HG02642 (cell line): ENCODE measurements at regions not wholly inside any gene's neighbourhood (a gene's known extent, or its start where the extent isn't known, plus 50 kb on each side); places are given as distances from the start of the nearest gene placed in this dataset.

Source experiments
- ATAC-seq: cut with Tn5 transposase; IDR thresholded peaks from one replicate; pipeline ENCODE4 v1.9.1; 2021; ENCODE audit warnings: mild to moderate bottlenecking; ENCODE audit not compliant: unreplicated experiment, poor library complexity

DNA sequence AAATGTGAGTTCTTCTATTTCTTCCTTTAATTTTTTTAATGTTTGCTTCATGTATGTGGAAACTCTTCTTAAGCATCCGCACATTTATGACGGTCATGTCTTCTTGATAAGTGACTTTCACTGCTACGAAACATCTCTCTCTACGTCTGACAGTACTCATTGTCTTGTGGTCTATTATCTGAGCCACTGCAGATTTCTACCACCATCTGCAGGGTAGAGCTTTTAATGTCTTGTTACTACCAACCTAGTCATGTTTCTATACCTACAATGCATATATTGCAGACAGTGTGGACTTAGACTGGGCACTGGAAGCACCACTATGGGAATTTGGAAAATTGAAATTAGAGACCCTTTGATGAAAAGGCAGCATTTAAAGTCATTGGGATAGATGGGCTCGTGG is 75.4 kb upstream of the ARHGEF7 start:
- ATAC-seq = no peak

DNA sequence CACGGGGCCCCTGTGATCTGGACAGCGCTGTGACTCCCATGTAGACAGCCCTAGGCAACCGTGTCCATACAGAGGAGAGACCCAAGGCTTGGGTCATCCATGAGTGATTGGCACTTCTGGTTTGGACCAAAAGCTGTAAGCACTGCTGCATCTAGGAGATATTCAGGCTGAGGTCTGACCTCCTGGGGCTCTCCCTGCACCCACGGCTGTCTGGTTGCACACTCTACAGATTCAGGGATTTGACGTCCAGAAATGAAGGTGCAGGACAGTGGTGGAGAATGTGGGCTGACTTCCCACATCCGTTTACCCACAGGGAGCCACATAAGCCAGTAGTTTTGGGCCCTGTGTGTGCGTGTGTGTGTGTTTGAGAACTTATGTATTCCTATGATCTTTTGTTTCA is 76.2 kb upstream of the ARHGEF7 start:
- no peak for ATAC-seq

DNA sequence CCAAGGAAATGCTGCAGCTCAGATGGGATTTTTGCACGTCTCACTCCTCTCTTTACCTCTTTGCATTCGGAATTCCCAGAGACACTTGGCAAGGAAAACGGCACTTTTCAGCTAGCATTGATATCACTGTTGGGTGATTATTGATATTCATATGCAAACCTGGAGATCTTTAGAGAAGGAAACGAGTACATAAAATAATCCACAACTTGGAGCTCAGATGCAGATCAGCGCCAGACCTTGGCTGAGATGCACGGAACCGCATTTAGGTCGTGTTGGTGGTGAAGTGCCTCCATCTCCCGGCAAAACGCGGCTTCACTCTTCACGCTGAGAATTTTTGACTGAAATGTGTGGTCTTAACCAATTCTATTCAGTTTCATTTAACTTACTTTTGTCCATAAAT is 77.2 kb upstream of the ARHGEF7 start:
- no peak for ATAC-seq

DNA sequence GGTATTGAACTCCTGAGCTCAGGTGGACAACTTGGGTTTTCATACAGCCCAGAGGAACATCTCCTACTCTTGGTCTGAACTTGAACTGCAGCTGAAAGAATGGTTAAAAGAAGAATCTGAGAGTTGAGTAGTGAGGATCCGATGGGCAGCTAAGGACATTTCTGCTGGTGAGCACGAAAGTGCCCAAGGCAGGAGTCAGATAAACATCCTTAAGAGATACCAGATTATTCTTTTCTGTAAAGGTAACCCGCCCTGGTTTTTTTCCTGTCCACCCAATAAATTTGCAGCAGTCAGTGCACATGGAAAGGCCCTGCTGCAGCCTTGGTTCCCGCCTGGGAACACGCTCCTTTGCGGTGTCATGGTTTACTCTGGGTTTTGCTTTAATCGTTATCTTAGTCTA is 78.4 kb upstream of the ARHGEF7 start:
- no peak for ATAC-seq

DNA sequence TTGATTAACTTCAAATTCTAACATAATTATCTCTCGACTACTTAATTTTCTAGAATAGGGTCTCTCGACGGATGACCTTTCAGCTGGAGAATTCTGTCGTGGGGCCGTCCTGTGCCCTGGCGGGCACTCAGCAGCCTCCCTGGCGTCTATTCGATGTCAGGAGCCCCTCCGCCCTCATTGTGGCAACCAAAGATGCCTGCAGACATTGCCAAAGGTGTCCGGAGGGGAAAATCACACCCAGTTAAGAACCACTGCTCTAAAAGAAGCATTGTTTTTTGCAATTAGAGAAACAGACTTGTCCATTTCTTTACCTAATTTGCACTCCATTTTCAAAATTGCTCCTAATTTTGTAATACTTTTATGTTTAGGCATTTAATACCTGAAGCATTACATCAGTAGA is 79.2 kb upstream of the ARHGEF7 start:
- ATAC-seq = no peak

DNA sequence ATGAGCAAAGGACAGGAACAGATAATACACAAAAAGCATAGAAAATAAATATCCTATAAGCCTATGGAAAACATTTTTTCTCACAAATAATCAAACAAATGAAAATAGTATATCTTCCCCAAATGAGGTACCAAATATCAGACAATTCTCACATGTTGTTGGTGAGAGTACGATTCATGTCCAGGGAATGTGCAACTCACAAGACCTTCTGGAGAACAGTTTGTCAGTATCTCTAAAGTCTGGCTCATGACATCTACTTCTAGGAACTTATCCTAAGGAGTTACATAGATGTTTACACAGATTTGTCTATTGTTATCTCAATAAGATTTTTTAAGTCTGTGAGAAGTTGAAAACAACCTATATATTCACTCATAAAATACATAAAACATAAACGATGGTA is 80.3 kb upstream of the ARHGEF7 start:
- ATAC-seq = no peak

DNA sequence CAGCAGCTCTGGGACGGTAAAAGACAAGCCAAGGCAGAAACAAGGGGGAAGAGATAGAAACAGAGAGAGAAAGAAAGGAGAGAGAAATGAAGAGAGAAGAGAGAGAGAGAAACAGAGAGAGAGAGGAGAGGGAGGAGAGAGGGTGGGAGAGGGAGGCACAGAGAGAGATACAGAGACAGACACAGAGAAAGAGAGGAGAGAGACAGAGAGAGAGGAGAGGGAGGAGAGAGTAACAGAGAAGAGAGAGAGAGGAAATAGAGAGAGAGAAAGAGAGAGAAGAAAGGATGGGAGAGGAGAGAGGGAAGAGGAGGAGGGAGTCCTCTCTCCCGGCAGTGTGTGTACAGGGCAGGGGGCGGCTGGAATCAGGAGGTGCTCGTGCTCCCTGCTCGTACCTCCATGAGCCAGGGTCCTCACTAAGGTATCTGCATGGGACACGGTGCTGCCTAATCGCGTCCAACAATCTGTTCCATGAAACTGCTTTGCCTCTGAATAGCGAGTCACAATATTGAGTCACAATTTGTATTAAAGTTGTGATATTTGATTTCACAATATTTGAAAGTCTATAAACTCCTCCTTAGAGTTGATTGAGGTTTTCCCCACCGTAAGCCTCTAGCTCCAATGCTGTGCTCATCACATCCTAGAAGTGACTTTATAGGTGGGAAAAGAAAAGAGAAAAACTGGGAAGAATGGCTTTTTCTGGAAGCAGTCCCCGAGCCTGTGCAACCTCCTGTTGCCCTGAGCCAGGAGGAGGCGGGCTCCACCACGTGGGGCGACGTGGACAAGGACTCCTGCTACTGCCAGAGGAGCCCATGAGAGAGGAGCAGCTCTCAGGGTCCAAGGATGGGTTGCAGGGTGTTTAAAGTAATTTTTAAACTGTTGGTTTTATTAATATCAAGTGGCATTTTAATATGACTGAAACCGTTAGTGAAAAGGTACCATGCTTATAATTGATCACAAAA is 81.7 kb upstream of the ARHGEF7 start:
- no peak for ATAC-seq

DNA sequence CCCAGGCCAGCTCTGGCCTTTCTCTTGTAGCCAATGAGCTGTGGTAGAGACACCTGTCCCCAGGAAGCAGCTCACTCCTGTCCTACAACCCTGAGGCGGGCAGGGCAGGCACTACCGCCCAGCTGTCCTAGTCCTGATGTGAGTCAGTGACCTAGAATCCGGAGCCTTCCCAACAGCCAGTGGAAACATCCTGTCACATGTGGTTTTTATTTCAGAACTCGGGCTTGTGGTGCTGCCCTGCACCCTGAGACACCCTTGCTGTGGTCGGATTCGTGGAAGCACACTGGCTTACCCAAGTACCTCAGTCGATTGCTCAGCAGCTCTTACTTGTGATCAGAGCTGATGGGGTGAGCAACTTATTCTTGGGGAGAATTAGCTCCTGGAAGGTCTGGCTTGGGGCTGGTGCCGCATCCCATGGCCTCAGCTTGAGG is 83.6 kb upstream of the ARHGEF7 start:
- ATAC-seq = no peak

DNA sequence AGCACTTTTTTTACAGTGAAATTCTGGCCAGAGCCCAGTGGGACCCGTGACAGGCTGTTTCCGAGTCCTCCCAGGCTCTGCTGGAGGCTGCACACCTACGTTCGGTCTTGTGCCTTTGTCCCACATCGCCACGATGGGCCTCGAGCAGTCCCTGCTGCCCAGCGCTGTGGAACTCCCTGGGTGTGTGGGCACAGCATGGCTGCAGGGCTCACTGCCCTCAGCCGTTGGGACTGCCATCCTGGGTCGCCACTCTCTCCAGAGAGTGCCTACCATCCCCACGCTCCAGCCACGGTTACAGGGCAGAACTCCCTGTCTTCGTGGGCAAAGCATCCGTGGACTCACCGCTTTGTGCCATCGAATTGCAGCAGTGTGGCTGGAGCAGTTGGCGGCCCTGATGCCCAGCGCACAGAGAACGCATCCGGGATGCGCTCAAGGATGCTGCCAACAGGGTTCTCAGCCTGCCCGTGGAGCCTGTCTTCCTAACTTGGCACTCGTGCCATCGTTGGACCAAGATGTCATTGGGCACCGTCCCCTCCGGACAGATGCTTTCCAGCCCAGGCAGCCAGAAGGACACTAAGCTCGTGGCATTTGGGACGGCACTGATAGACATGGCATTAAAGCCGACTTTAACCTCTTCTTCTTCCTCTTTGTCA is 85.0 kb upstream of the ARHGEF7 start:
- ATAC-seq = no peak

DNA sequence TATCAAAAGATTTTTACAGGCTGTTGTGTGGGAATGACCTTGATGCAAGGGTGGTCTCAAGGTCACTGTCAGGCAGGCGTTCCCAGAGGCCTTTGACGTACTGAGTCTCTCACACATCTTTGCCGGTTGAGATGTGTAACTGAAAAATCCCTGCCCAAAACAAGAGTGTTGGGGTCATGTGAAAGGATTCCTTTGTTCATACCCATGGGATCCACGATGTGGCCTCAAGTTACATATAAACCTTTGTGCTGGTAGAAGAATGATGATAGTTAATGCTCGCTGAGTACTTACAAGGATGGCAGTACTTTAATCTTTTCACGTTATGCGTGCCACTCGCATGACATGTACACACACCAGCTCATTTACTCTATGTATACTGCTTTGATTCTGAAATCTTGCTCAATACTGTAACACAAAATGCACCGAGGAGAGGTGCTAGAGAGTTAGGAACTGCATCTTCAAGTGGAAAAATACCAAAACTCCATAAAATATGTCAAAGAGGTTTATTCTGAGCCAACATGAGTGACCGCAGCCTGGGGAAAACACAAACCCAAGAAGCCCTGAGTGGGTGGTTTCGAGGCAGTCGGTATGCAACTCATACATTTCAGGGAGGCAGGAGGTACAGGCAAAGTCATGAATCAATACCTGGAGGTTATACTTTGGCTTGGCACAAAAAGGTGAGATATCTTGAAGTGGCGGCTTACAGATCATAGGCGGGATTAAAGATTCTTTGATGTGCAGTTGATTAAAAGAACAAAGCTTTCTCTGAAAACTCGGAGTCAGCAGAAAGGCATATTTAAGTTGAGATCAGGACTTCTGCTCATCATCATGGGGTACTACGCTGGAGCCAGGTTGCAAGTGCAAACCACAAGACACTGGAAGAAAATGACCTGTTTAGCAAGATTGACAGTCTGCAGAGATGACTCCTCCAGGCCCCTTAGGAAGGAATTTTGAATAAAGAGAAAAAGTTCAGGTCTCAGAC is 87.4 kb upstream of the ARHGEF7 start:
- ATAC-seq = no peak

DNA sequence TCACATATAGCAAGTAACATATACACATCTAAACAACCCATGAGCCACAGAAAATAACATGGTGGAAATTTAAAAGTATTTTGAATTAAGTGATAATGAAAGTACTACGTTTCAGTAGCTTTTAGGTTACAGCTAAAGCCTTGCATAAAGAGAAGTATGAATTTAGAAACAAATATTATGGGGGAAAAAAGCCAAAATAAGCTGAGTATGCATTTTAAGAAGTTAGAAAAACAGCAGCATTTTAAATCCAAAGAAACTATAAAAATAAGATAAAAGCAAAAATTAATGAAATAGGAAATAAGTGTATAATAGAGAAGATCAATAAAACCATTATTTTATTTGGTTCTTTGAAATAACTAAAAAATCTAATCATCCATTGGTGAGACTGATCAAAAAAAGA is 89.8 kb upstream of the ARHGEF7 start:
- ATAC-seq = no peak

DNA sequence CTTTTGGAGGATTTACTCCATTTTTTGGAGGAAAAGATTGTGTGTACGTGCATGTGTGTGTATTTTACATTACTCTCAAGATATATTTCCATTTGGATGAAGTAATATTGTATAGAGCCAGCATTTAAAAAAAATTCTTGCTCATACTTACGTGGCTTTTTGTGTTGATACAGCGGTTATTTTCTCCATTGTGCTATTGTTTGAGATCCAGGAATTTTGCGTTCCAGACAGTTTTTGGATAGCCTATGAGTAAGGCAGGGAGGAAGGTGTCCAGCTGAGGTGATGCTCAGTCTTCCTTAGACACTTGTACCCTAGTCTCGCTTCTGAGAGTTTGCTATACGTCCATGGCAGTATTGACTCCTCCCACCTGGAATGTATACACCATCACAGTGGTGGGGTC is 92.2 kb upstream of the ARHGEF7 start:
- no peak for ATAC-seq

DNA sequence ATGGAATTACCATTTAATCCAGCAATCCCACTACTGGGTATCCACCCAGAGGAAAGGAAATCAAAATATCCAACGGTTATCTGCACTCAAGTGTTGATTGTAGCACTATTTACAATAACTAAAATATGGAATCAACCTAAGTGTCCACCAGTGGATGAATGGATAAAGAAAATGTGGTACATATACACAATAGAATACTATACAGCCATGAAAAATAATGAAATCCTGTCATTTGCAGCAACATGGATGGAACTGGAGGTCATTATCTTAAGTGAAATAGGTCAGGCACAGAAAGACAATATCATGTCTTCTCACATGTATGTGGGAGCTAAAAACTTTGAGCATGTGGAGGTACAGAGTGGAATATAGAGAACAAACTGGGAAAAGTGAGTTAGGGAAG is 92.9 kb upstream of the ARHGEF7 start:
- ATAC-seq = no peak

DNA sequence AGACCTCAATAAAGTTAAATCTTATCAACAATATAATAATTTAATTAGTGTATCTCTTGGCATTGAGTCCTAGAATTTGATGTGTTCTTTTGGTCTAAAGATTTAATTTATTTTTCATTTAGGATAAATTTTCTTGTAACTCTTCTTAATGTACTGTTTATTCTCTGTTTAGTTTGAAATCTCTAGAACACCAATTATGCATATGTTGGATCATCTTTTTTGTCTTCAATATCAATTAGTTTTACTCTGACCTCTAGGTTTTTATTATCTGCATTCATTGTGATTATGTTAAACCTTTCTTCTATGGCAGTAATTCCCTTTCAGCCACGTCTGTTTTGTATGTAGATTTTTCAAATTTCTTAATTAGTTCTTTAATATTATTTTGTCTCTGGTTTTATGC is 93.8 kb upstream of the ARHGEF7 start:
- ATAC-seq = no peak

DNA sequence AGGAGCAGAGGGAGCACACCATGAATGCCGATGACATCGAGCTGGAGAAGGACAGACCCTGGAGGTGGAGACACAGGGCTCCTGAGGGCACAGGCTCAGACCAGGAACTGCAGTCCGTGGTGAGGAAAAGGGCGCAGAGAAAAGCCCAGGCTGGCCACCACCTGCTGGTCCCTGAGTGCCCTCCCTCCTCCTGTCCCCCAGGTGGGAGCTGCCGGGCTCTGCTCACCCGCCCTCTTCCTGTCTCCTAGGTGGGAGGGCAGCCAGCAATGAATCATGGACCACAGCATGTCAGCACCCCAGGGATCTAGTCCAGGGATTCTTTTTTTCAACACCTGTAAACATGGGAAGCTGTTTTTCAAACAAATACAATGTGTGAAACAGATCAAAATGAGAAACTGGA is 94.6 kb upstream of the ARHGEF7 start:
- ATAC-seq = no peak

DNA sequence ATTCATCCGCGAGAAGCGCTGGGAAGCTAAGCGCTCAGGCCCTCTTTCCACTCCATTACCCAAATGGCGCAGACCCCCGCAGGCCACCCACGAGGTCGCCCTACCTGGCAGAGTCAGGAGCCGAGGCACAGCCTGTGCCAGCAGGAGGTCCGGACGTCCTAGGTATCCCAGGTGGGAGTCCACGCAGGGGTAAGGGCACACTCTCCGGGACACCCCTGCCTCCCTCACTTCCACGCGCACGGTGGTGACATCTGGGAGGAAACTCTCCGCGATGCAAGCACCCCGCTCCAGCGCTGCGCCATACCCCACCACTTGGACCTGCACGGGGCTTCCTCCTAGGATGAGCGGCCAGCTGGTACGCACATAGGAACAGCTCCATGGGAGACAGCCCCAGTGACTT is 95.1 kb upstream of the ARHGEF7 start:
- no peak for ATAC-seq

DNA sequence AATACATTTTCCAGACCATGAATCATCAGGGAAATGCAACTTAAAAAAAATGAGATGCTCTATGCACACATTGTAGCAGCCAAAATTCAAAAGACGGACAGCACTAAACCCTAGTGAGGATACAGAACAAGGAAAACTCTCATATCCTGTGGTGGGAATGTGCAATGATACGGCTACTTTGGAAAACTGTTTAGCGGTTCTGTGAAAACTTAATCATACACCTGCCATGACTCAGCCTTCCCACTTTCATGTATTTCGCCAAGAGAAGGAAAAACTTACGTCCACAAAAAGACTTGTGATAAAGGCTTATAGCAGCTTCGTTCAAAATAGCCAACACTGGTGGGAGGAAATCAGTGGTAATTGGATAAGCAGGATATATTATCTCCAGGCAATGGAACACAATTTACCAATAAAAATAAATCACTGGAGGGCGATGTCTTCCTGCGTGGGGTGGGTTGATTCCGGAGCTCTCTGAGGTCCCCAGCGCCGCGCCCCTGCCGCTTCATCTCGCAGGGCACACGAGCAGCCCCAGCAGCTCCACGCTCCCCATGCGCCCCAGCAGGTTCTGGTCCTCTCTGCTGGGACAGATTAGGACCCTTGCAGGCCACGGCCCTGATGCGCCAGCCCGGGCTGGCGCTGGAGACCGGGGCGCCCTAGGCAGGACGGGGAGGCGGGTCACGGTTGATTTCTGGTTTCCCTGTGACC is 97.2 kb upstream of the ARHGEF7 start:
- ATAC-seq = no peak

DNA sequence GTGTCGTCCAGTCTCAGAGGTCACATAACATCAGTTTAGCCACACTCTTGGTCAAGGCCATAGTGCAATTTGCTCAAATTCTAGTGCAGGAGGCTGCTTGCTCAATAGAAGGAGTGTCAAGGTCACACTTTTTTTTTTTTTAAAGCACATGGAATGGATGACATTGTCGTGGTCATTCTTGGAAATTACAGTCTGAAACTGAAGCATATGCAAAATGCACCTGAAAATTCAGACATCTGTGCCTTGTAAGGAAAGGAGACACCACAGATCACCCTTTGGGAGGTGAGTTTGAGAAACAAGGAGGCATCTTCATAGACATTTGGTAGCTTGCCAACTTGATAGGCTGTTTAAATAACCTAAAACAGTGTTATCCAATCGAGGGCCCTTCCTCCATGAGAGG is 98.3 kb upstream of the ANKRD10 start:
- ATAC-seq = no peak

DNA sequence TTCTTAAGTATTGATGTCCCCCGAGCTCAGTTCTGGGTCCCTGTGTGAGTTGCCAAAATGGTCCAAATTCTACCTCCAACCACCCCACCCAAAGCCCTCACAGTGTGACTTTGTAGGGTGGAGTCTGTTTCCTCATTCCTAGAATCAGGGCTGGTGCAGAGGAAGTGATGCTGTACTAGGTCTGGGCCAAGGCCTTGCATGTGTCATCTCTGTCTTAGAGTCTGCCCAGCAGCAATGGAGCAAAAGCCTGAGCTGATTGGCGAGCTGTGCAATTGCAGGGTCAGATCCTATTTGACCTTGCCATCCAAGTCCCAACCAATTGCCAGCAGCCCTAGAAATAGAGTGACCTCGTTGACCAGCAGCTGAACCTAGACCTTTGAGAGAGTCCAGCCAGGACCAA is 97.0 kb upstream of the ANKRD10 start:
- ATAC-seq = no peak

DNA sequence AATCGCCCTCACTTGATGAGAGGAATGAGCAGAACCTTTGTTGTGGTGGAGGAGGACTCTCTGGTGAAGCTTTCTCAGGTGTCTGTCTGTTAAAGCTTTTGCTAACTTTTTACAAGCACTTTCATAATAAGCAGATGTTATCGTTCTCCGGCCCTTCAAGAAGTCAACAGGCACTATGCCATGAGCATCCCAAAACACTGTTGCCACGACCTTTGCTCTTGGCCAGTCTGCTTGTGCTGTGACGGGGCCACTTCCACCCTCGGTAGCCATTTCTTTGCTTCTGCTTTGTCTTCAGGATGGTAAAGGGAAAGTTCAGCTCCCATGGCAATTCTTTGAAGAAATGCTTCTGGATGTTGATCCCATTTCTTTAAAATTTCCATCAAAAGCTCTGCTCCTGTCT is 93.5 kb upstream of the ANKRD10 start:
- ATAC-seq = no peak
